ENCODE measurements at regions not wholly inside any gene's neighbourhood (a gene's known extent, or its start where the extent isn't known, plus 50 kb on each side); places are given as distances from the start of the nearest gene placed in this dataset.

DNA sequence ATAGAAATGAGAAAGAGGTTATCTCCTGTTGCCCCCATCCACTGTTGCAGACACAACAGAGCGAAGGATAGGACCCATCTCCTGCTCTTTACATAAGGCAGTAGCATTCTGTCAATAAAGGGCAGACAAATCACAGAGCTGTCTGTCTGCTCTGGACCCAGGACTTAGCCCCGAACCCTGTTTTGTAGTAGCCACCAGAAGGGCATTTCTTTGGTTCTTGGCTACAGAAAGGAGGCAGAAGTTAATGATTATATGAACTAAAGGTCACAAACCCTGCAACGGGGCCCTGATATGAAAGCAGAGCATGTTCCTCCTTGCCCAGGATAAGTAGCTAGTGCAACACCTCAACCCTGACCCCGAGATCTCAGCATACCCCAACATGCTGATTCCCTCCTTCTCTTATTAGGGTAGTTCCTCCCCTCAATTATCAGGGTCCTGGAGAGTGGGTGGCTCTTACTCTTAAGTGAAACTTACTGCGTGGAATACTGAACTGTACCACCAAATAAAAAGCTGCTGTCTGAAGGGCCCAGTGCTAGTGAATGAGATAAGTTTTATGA lies 680.4 kb upstream of the SPRY2 start:
- H4K5ac ChIP-seq (ENCODE audit: low read depth, low read length): no peak overlapping the region
- no peaks in the 10 kb centered on the region for H3K9me1 ChIP-seq (ENCODE audit: insufficient read depth, low read length)
- H3K4ac ChIP-seq (ENCODE audit: low read depth, low read length): no peak overlapping the region
- H3K18ac ChIP-seq (ENCODE audit: low read depth, low read length): no peak overlapping the region
- BruUV-seq (replicated peaks): no TSS peak
- POLR2A ChIA-PET (ENCODE audit: unreplicated experiment): no interaction called here
- H3K4me3 ChIP-seq (ENCODE audit: insufficient read depth, low read depth, low read length): no peak overlapping the region
- DNase-seq: no peak
- TF ChIP-seq RAD21 (IDR thresholded peaks at IDR 0.05; ENCODE audit: low read length): no peak
- no peak for TF ChIP-seq NFE2L2 (IDR thresholded peaks at IDR 0.05; ENCODE audit: low read depth, low read length)
- no peak for TF ChIP-seq SMC3 (IDR thresholded peaks at IDR 0.05; ENCODE audit: low read depth, low read length)
- TF ChIP-seq BHLHE40 (IDR thresholded peaks at IDR 0.05; ENCODE audit: low read depth, low read length): no peak
- no peak for TF ChIP-seq RFX5 (IDR thresholded peaks at IDR 0.05; ENCODE audit: low read depth, low read length)
- TF ChIP-seq MAZ (IDR thresholded peaks at IDR 0.05; ENCODE audit: borderline replicate concordance, low read depth, low read length): no peak
- TF ChIP-seq MXI1 (IDR thresholded peaks at IDR 0.05; ENCODE audit: borderline replicate concordance, low read depth, low read length): no peak
- no peak for TF ChIP-seq FOS (IDR thresholded peaks at IDR 0.05; ENCODE audit: low read depth, low read length)
- H2BK20ac ChIP-seq (ENCODE audit: low read depth, low read length): no peak overlapping the region
- no peak overlapping the region for H2BK15ac ChIP-seq (ENCODE audit: low read depth, low read length)
- no peak overlapping the region for H2BK5ac ChIP-seq (ENCODE audit: low read depth, low read length, poor library complexity, severe bottlenecking)
- CTCF ChIA-PET: no interaction called here
- H3K27ac ChIP-seq (ENCODE audit: insufficient read depth, low read length): no peak overlapping the region
- no peak overlapping the region for H3K56ac ChIP-seq (ENCODE audit: extremely low read depth, insufficient read depth, low read length)
- no peak overlapping the region for H3K9ac ChIP-seq (ENCODE audit: low read depth, low read length)
- in situ Hi-C loops (cut with MboI; ENCODE audit: low sequenced_read_pairs) (no loop called here), intact Hi-C loops (cut with micrococcal nuclease) (no loop called here), dilution Hi-C loops (cut with HindIII; ENCODE audit: low sequenced_read_pairs, unreplicated experiment) (no loop called here)
- no peak overlapping the region for H2AK5ac ChIP-seq (ENCODE audit: low read depth, low read length)
- H3K4me2 ChIP-seq (ENCODE audit: low read depth, low read length): no peak overlapping the region
- no CpG with 5 or more reads among the region's 5 CpGs for WGBS, 2 experiments (ENCODE audit: extremely low coverage in 2 of 2, insufficient read length in 1 of 2)
- ATAC-seq (ENCODE audit: low read depth): no peak
- H4K20me1 ChIP-seq (ENCODE audit: insufficient read depth, low read length): no peaks in the 10 kb centered on the region
- H4K91ac ChIP-seq (ENCODE audit: insufficient read depth, low read depth, low read length): no peak overlapping the region
- H3K4me1 ChIP-seq (ENCODE audit: control insufficient read depth, insufficient read depth, low read length): no peaks in the 10 kb centered on the region
- H3K27me3 ChIP-seq (ENCODE audit: control insufficient read depth, insufficient read depth, low read length): no peaks in the 10 kb centered on the region
- no peak overlapping the region for H2BK120ac ChIP-seq (ENCODE audit: low read depth, low read length)
- H3K79me1 ChIP-seq (ENCODE audit: low read depth in 1 of 2, low read length in 2 of 2): no peaks in the 10 kb centered on the region
- H3K23ac ChIP-seq (ENCODE audit: low read depth, low read length): no peak overlapping the region
- no peak overlapping the region for H4K8ac ChIP-seq (ENCODE audit: low read depth in 2 of 2, low read length in 2 of 2)
- no peak overlapping the region for H3K14ac ChIP-seq (replicated peaks; ENCODE audit: low read depth, low read length)
- no peak overlapping the region for H2AK9ac ChIP-seq (replicated peaks; ENCODE audit: low read depth, low read length, poor library complexity)
- H2AFZ ChIP-seq (replicated peaks; ENCODE audit: low read length, poor library complexity): no peak overlapping the region
- no peaks in the 10 kb centered on the region for H3K36me3 ChIP-seq (ENCODE audit: control insufficient read depth, insufficient read depth, low read length)
- H3K9me3 ChIP-seq (ENCODE audit: control insufficient read depth, insufficient read depth, low read length): peaks cover 5% of the 10 kb centered on the region; the same call in 1 of the 2 replicates

Data from IMR-90 (cell line).